HEK293 (cell line): ENCODE measurements at regions not wholly inside any gene's neighbourhood (a gene's known extent, or its start where the extent isn't known, plus 50 kb on each side); places are given as distances from the start of the nearest gene placed in this dataset.

Experiments
- CTCF ChIA-PET: fragments of 350-600 bp; formaldehyde crosslinking; extraction: SDS; loops from one replicate; lab custom pipeline; 2021; ENCODE audit warnings: antibody characterized with exemption; lab: Yijun Ruan, JAX
- POLR2A ChIA-PET: fragments of 300-600 bp; formaldehyde crosslinking; extraction: SDS; loops from one replicate; lab custom pipeline; 2020; ENCODE audit warnings: antibody characterized with exemption, inconsistent platforms; lab: Yijun Ruan, JAX
- H3K27ac ChIP-seq: fragments of 200-500 bp; sonication (Bioruptor generic); 2 replicates; pipeline ENCODE4 v1.5.1; 2014; ENCODE audit warnings: low read depth, low read length, control low read depth, inconsistent platforms; ENCODE audit errors: extremely low read depth
- H3K36me3 ChIP-seq, 2 experiments: fragments of 200-500 bp in 1 of 2; sonication (Bioruptor generic) in 1 of 2; 1 replicate in 1 of 2; 2 replicates in 1 of 2; pipeline ENCODE4 v1.5.1; 2014 to 2017; ENCODE audit warnings: inconsistent platforms in 2 of 2, low read length in 2 of 2; ENCODE audit not compliant: control insufficient read depth in 2 of 2, insufficient read depth in 1 of 2
- H3K4me1 ChIP-seq: fragments of 200-500 bp; sonication (Bioruptor generic); 2 replicates; pipeline ENCODE4 v1.5.1; 2014; ENCODE audit warnings: mild to moderate bottlenecking, low read length, inconsistent platforms; ENCODE audit not compliant: control insufficient read depth, insufficient read depth
- H3K4me3 ChIP-seq: 2 replicates; pipeline ENCODE4 v1.5.1; 2011; ENCODE audit warnings: low read depth, mild to moderate bottlenecking, control low read depth, low read length, moderate library complexity
- H3K9me3 ChIP-seq: fragments of 200-500 bp; sonication (Bioruptor generic); 2 replicates; pipeline ENCODE4 v1.5.1; 2014; ENCODE audit warnings: low read depth, low read length, inconsistent platforms; ENCODE audit not compliant: control insufficient read depth, insufficient read depth
- HIC1 ChIP-seq: fragments of 450-650 bp; formaldehyde crosslinking; IDR thresholded peaks from 2 replicates; pipeline ENCODE4 v1.5.1; 2016; ENCODE audit warnings: missing biosample characterization, missing genetic modification characterization
- KLF10 ChIP-seq: fragments of 450-650 bp; IDR thresholded peaks from 2 replicates; pipeline ENCODE4 v1.5.1; 2018; ENCODE audit warnings: missing biosample characterization, mild to moderate bottlenecking, missing genetic modification characterization
- KLF17 ChIP-seq: fragments of 450-650 bp; formaldehyde crosslinking; IDR thresholded peaks from 2 replicates; pipeline ENCODE4 v1.5.1; 2016; ENCODE audit warnings: missing biosample characterization, missing genetic modification characterization
- MEIS1 ChIP-seq: sonication (generic); formaldehyde crosslinking; IDR thresholded peaks from 2 replicates; pipeline ENCODE4 v1.8.1; 2022; ENCODE audit warnings: missing genetic modification reagents, mild to moderate bottlenecking, borderline replicate concordance
- SP7 ChIP-seq: fragments of 450-650 bp; formaldehyde crosslinking; IDR thresholded peaks from 2 replicates; pipeline ENCODE4 v1.5.1; 2016; ENCODE audit warnings: missing biosample characterization, missing genetic modification characterization
- WT1 ChIP-seq: fragments of 450-650 bp; formaldehyde crosslinking; IDR thresholded peaks from 2 replicates; pipeline ENCODE4 v1.5.1; 2016; ENCODE audit warnings: missing biosample characterization, missing genetic modification characterization
- ZEB2 ChIP-seq: fragments of 450-650 bp; formaldehyde crosslinking; IDR thresholded peaks from 2 replicates; pipeline ENCODE4 v1.5.1; 2016; ENCODE audit warnings: missing biosample characterization, missing genetic modification characterization
- ZFP41 ChIP-seq: fragments of 450-650 bp; formaldehyde crosslinking; IDR thresholded peaks from 2 replicates; pipeline ENCODE4 v1.5.1; 2016; ENCODE audit warnings: missing biosample characterization, missing genetic modification characterization, borderline replicate concordance
- ZNF114 ChIP-seq: fragments of 450-650 bp; formaldehyde crosslinking; IDR thresholded peaks from 2 replicates; pipeline ENCODE4 v1.5.0; 2017; ENCODE audit warnings: missing biosample characterization, missing genetic modification characterization
- ZNF239 ChIP-seq: fragments of 450-650 bp; formaldehyde crosslinking; IDR thresholded peaks from 2 replicates; pipeline ENCODE4 v1.5.1; 2016; ENCODE audit warnings: missing biosample characterization, missing genetic modification characterization
- ZNF248 ChIP-seq: fragments of 450-650 bp; formaldehyde crosslinking; IDR thresholded peaks from 2 replicates; pipeline ENCODE4 v1.5.1; 2017; ENCODE audit warnings: missing biosample characterization, missing genetic modification characterization
- ZNF292 ChIP-seq: fragments of 450-650 bp; formaldehyde crosslinking; IDR thresholded peaks from 2 replicates; pipeline ENCODE4 v1.5.1; 2016; ENCODE audit warnings: low read depth, missing biosample characterization, missing genetic modification characterization, borderline replicate concordance
- ZNF416 ChIP-seq: fragments of 450-650 bp; formaldehyde crosslinking; IDR thresholded peaks from 2 replicates; pipeline ENCODE4 v1.5.1; 2016; ENCODE audit warnings: missing biosample characterization, missing genetic modification characterization
- ZNF514 ChIP-seq: fragments of 450-650 bp; formaldehyde crosslinking; IDR thresholded peaks from 2 replicates; pipeline ENCODE4 v1.5.1; 2016; ENCODE audit warnings: missing biosample characterization, missing genetic modification characterization
- ZNF571 ChIP-seq: fragments of 450-650 bp; formaldehyde crosslinking; IDR thresholded peaks from 2 replicates; pipeline ENCODE4 v1.5.0; 2017; ENCODE audit warnings: missing biosample characterization, missing genetic modification characterization
- ZNF621 ChIP-seq: fragments of 450-650 bp; formaldehyde crosslinking; IDR thresholded peaks from 2 replicates; pipeline ENCODE4 v1.5.1; 2017; ENCODE audit warnings: missing biosample characterization, missing genetic modification characterization
- ZNF837 ChIP-seq: fragments of 450-650 bp; formaldehyde crosslinking; IDR thresholded peaks from 2 replicates; pipeline ENCODE4 v1.5.1; 2016; ENCODE audit warnings: missing biosample characterization, missing genetic modification characterization
- TF ChIP-seq, protein P1 (sequence below): fragments of 450-650 bp; formaldehyde crosslinking; IDR thresholded peaks from 2 replicates; pipeline ENCODE4 v1.5.1; 2017; ENCODE audit warnings: missing biosample characterization, mild to moderate bottlenecking, missing genetic modification characterization, moderate library complexity
- TF ChIP-seq, protein P2 (sequence below): fragments of 450-650 bp; formaldehyde crosslinking; IDR thresholded peaks from 2 replicates; pipeline ENCODE4 v1.5.1; 2016; ENCODE audit warnings: missing biosample characterization, missing genetic modification characterization

DNA sequence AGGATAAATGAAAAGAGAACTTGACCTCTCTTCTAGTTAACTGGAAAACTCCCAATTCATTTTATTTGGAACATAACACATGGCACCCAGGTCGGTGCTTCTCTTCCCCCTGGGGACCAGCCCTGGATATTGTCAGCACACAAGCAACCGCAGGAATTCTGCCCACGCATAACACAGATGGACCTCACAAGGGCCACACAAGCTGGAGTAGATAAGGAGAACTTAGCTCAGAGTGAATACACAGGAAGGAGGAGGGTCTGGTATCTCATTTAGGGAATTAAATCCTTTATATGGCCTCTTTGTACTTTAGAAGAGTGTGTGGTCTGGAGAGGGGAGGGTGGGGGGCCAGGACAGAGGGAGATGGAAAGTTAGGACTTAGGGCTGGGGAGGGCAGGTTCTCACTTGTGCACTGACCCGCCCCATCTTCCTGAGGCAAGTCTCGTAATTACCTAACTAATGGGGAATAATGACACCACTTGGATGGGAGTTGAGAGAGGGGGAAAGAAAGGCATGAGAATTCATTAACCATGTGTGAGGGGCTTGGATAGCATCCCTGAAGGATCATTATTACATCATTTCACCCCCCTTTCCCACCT is 341.2 kb upstream of the WWC1 start:
- CTCF ChIA-PET: no interaction called here
- no peak overlapping the region for H3K4me3 ChIP-seq
- no peaks in the 10 kb centered on the region for H3K9me3 ChIP-seq
- H3K4me1 ChIP-seq: no peaks in the 10 kb centered on the region
- no peak overlapping the region for H3K27ac ChIP-seq
- TF ChIP-seq ZEB2 (tag by site-specific recombination) (no peak), ZNF621 (tag by site-specific recombination) (no peak)
- TF ChIP-seq, all 188 proteins: peak for 0
- POLR2A ChIA-PET: no interaction called here
- H3K36me3 ChIP-seq: no peaks in the 10 kb centered on the region

- Histone ChIP-seq H3K27ac (no peak overlapping the region), H3K36me3 (no peaks in the 10 kb centered on the region), H3K9me3 (no peaks in the 10 kb centered on the region), H3K4me1 (no peaks in the 10 kb centered on the region), H3K4me3 (no peak overlapping the region)
- CTCF ChIA-PET: no interaction called here
- POLR2A ChIA-PET: no interaction called here
- TF ChIP-seq KLF17 (no peak), ZNF571 (tag by site-specific recombination) (no peak), ZNF292 (tag by site-specific recombination) (no peak), HIC1 (tag by site-specific recombination) (no peak), ZNF837 (tag by site-specific recombination) (no peak), ZNF416 (tag by site-specific recombination) (no peak), ZNF248 (tag by site-specific recombination) (no peak), KLF10 (tag by site-specific recombination) (no peak), ZNF514 (tag by site-specific recombination) (no peak), ZNF114 (no peak), MEIS1 (CRISPR knock-in tag) (no peak), SP7 (no peak), ZFP41 (no peak), ZNF239 (no peak), WT1 (tag by site-specific recombination) (no peak)
- TF ChIP-seq, protein P1, sequence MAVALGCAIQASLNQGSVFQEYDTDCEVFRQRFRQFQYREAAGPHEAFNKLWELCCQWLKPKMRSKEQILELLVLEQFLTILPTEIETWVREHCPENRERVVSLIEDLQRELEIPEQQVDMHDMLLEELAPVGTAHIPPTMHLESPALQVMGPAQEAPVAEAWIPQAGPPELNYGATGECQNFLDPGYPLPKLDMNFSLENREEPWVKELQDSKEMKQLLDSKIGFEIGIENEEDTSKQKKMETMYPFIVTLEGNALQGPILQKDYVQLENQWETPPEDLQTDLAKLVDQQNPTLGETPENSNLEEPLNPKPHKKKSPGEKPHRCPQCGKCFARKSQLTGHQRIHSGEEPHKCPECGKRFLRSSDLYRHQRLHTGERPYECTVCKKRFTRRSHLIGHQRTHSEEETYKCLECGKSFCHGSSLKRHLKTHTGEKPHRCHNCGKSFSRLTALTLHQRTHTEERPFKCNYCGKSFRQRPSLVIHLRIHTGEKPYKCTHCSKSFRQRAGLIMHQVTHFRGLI (tag by site-specific recombination): no peak
- TF ChIP-seq, protein P2, sequence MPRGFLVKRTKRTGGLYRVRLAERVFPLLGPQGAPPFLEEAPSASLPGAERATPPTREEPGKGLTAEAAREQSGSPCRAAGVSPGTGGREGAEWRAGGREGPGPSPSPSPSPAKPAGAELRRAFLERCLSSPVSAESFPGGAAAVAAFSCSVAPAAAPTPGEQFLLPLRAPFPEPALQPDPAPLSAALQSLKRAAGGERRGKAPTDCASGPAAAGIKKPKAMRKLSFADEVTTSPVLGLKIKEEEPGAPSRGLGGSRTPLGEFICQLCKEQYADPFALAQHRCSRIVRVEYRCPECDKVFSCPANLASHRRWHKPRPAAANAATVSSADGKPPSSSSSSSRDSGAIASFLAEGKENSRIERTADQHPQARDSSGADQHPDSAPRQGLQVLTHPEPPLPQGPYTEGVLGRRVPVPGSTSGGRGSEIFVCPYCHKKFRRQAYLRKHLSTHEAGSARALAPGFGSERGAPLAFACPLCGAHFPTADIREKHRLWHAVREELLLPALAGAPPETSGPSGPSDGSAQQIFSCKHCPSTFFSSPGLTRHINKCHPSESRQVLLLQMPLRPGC: no peak
These were observed 340.3 kb upstream of the WWC1 start for GRCh38 chr5:167951116-167951515.
